Esophagus muscularis mucosa (tissue), 4 donors: ENCODE measurements at regions not wholly inside any gene's neighbourhood (a gene's known extent, or its start where the extent isn't known, plus 50 kb on each side); places are given as distances from the start of the nearest gene placed in this dataset.

ENCODE experiments used
- DNase-seq: peaks from one replicate; pipeline ENCODE4 v3.0.0-alpha.2; 2017; ENCODE audit errors: extremely low spot score
- H3K27ac ChIP-seq, 4 donors: fragments of 200-600 bp; sonication (generic); replicated peaks in 1 of 4; 1 replicate in 3 of 4; 2 replicates in 1 of 4; pipeline ENCODE4 v1.5.1; 2016 to 2019; ENCODE audit warnings: mild to moderate bottlenecking in 1 of 4
- H3K27me3 ChIP-seq, 4 donors: fragments of 200-600 bp; sonication (generic); one replicate each; pipeline versions ENCODE4 v1.5.1 to v1.6.0; 2016 to 2019
- H3K36me3 ChIP-seq, 4 donors: fragments of 200-600 bp; sonication (generic); one replicate each; pipeline ENCODE4 v1.5.1; 2016 to 2019
- H3K4me1 ChIP-seq, 4 donors: fragments of 200-600 bp; sonication (generic); one replicate each; pipeline ENCODE4 v1.5.1; 2016 to 2019
- H3K4me3 ChIP-seq, 4 donors: fragments of 200-600 bp; sonication (generic); 1 replicate in 2 of 4; 2 replicates in 2 of 4; pipeline ENCODE4 v1.5.1; 2016 to 2019; ENCODE audit warnings: mild to moderate bottlenecking in 4 of 4, moderate library complexity in 1 of 4
- H3K9me3 ChIP-seq, 4 donors: fragments of 200-600 bp; sonication (generic); 1 replicate in 3 of 4; 2 replicates in 1 of 4; pipeline ENCODE4 v1.5.1; 2016 to 2019
- EP300 ChIP-seq: sonication (generic); formaldehyde crosslinking; IDR thresholded peaks from one replicate; pipeline ENCODE4 v1.6.1; 2017; ENCODE audit warnings: antibody characterized with exemption
- POLR2A ChIP-seq: fragments of 450-650 bp; IDR thresholded peaks from one replicate; pipeline ENCODE4 v1.6.1; 2017; ENCODE audit warnings: antibody characterized with exemption, moderate library complexity, mild to moderate bottlenecking, low read depth
- POLR2AphosphoS5 ChIP-seq, 2 donors: sonication (generic); formaldehyde crosslinking; IDR thresholded peaks; one replicate each; pipeline ENCODE4 v1.6.1; 2017; ENCODE audit warnings: antibody characterized with exemption in 2 of 2
- WGBS: methylation state at CpG from one replicate; pipeline ENCODE4 v1.1.5; 2018; 5-methylcytosine and 5-hydroxymethylcytosine counted together
- intact Hi-C: fragments of 100-400 bp; cut with DNase I; formaldehyde crosslinking; loops from one replicate; pipeline ENCODE4 v1.15.1; 2023
- TF ChIP-seq, protein P1 (sequence below), 3 experiments: fragments of 200-600 bp in 2 of 3; fragments of 450-650 bp in 1 of 3; sonication (generic) in 2 of 3; IDR thresholded peaks; one replicate each; pipeline ENCODE4 v1.5.1; 2017 to 2019; ENCODE audit warnings: antibody characterized with exemption in 3 of 3, mild to moderate bottlenecking in 2 of 3, moderate library complexity in 1 of 3

DNA sequence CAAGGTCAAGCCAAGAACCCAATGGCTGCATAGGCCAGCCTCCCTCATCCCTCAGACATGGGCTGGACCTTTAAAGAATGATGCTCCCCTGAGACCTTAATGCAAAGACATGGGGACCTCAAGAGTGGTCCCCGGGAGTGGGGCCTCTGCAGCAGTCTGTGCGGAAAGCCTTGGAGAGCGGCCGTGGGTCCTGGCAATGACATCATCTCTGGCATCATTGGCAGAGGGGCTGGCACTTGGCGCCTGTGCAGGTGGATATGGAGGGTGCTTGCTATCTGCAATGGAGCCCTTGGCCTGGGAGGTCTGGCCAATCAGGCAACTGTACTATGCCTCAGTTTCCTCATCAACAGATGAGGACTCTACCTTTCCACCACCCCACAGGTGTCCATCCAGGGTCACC is 365.5 kb upstream of the MKI67 start:
- no peaks in the 10 kb centered on the region for H3K9me3 ChIP-seq
- no peak for DNase-seq
- no peak for TF ChIP-seq POLR2A
- TF ChIP-seq, protein P1, sequence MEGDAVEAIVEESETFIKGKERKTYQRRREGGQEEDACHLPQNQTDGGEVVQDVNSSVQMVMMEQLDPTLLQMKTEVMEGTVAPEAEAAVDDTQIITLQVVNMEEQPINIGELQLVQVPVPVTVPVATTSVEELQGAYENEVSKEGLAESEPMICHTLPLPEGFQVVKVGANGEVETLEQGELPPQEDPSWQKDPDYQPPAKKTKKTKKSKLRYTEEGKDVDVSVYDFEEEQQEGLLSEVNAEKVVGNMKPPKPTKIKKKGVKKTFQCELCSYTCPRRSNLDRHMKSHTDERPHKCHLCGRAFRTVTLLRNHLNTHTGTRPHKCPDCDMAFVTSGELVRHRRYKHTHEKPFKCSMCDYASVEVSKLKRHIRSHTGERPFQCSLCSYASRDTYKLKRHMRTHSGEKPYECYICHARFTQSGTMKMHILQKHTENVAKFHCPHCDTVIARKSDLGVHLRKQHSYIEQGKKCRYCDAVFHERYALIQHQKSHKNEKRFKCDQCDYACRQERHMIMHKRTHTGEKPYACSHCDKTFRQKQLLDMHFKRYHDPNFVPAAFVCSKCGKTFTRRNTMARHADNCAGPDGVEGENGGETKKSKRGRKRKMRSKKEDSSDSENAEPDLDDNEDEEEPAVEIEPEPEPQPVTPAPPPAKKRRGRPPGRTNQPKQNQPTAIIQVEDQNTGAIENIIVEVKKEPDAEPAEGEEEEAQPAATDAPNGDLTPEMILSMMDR (IDR thresholded peaks at IDR 0.05), result no peak
- no CpG with 5 or more reads among the region's 5 CpGs for WGBS
- H3K27me3 ChIP-seq, result no peaks in the 10 kb centered on the region
- H3K4me1 ChIP-seq, result no peaks in the 10 kb centered on the region
- no peaks in the 10 kb centered on the region for H3K36me3 ChIP-seq
- H3K4me3 ChIP-seq, result no peak overlapping the region
- intact Hi-C loops, result no loop called here
- no peak overlapping the region for H3K27ac ChIP-seq

DNA sequence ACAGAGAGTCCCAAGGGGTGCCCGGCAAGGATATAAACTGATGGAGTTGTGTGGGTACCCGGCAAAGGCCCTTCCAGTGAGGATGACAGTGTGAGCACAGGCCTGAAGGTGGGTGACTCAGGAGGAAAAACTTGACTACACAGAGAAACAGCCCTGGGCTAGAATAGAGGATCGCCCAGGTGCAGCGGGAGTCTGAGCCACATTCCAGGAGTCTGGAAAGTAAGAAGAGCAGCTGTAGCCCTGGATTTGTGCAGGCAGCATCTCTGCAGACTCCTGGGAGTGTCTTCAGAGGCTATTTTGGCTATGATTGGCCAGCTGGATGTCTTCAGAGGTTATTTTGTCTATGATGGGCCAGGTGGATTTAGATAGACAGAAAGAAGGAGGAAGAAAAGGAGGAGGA is 367.6 kb upstream of the MKI67 start:
- H3K4me1 ChIP-seq, result no peaks in the 10 kb centered on the region
- WGBS, result 76% methylated on average over 4 of the region's 4 CpGs
- no peak for TF ChIP-seq POLR2AphosphoS5 (IDR thresholded peaks at IDR 0.05)
- no peak for TF ChIP-seq POLR2A
- TF ChIP-seq, protein P1 (IDR thresholded peaks at IDR 0.05), result no peak
- TF ChIP-seq EP300, result no peak
- H3K4me3 ChIP-seq, result no peak overlapping the region
- no peaks in the 10 kb centered on the region for H3K36me3 ChIP-seq
- no peak for DNase-seq
- intact Hi-C loops, result no loop called here
- H3K27me3 ChIP-seq, result no peaks in the 10 kb centered on the region
- H3K9me3 ChIP-seq, result no peaks in the 10 kb centered on the region
- no peak overlapping the region for H3K27ac ChIP-seq

DNA sequence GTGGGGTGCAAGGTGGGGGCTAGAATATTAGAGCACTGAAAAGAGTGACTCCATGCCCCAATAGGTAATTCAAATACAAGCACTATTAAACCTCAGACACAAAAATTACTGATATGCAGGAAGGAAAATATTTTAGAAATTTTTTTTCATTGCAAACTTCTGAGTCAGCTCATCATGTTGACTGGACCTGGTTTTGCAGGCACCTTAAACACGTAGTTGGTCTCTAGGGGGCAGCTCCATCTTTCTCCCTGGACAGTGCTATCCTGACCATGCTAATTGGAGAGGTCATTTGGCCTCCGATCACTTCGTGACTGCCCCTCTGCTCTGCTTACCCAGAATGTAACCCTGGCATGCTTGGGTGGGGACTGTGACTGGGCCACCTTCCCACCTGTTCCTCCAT is 368.4 kb upstream of the MKI67 start:
- TF ChIP-seq POLR2A (no peak), POLR2AphosphoS5 (IDR thresholded peaks at IDR 0.05) (no peak), EP300 (no peak)
- TF ChIP-seq, protein P1 (IDR thresholded peaks at IDR 0.05), result no peak
- H3K27ac ChIP-seq, result no peak overlapping the region
- H3K9me3 ChIP-seq, result no peaks in the 10 kb centered on the region
- no peak overlapping the region for H3K4me3 ChIP-seq
- H3K4me1 ChIP-seq, result no peaks in the 10 kb centered on the region
- intact Hi-C loops, result no loop called here
- no peaks in the 10 kb centered on the region for H3K36me3 ChIP-seq
- no peak for DNase-seq
- H3K27me3 ChIP-seq, result no peaks in the 10 kb centered on the region
- 66% methylated on average over 3 of the region's 3 CpGs for WGBS

DNA sequence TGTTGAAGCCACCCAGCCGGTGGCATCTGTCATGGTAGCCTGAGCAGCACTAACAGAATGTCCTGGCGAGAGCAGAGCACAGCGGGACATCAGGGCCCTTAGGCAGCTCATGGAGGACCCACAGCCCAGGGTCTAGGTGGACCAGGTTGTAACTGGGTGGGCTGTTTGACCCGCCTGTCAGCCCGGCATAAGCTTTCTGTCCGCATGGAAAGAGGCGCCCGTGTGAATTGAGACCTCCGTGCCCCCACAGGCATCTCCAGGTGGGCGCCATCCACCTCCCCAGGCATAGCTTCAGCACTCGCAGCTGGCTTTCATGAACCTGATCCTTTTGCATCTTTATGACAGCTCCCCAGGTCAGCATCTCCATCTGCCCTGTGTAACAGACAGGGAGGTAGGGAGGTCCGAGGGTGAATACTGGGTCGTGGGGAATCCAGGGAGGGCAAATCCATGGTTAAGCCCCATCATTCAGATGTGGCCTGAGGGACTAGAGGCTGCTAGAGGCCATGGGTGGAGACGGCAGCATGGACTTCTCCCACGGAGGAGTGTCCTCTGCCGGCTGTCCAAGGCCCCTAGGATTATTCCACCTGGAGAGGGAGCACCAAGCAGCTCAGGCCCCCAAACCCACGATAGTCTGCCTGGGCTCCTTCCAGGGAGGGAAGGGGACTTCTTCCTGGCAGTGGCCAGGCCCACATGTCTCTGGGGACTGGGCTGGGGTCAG is 371.6 kb upstream of the MKI67 start:
- intact Hi-C loops, result no loop called here
- Histone ChIP-seq H3K27me3 (no peaks in the 10 kb centered on the region), H3K9me3 (no peaks in the 10 kb centered on the region), H3K4me3 (no peak overlapping the region), H3K27ac (no peak overlapping the region), H3K4me1 (no peaks in the 10 kb centered on the region), H3K36me3 (no peaks in the 10 kb centered on the region)
- no peak for DNase-seq
- WGBS, result 86% methylated on average over 12 of the region's 17 CpGs
- TF ChIP-seq, protein P1 (IDR thresholded peaks at IDR 0.05), result no peak
- TF ChIP-seq POLR2AphosphoS5 (IDR thresholded peaks at IDR 0.05) (no peak), EP300 (no peak), POLR2A (no peak)

DNA sequence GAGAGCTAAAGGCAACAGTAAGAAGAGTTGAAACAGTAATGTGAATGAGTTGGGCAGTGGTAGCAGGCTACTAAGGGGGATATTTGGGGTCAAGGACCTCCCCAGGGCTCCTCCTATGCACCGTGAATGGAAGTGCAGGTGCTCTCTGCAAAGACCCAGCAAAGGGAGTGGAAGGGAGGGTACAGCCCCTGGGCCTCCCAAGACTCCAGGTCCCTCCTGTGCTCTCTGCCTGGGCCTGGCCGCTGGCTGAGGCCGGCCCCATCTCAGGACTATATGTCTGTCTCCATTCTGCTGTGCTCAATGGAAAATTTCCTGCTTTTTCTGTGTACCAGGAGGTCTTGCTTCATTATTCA is 372.1 kb upstream of the MKI67 start:
- Histone ChIP-seq H3K4me3 (no peak overlapping the region), H3K27me3 (no peaks in the 10 kb centered on the region), H3K36me3 (no peaks in the 10 kb centered on the region), H3K4me1 (no peaks in the 10 kb centered on the region), H3K27ac (no peak overlapping the region), H3K9me3 (no peaks in the 10 kb centered on the region)
- intact Hi-C loops, result no loop called here
- no peak for DNase-seq
- WGBS, result 90% methylated on average over 2 of the region's 3 CpGs
- TF ChIP-seq EP300, result no peak
- TF ChIP-seq POLR2AphosphoS5 (IDR thresholded peaks at IDR 0.05), result no peak
- no peak for TF ChIP-seq POLR2A
- TF ChIP-seq, protein P1 (IDR thresholded peaks at IDR 0.05), result no peak
